Ramos (cell line): ENCODE measurements at regions not wholly inside any gene's neighbourhood (a gene's known extent, or its start where the extent isn't known, plus 50 kb on each side); places are given as distances from the start of the nearest gene placed in this dataset.

Experiments
- in situ Hi-C: fragments of 300-500 bp; cut with MboI; formaldehyde crosslinking; loops from one replicate; pipeline ENCODE4 v1.14.3; 2022; ENCODE audit warnings: low sequenced_read_pairs; ENCODE audit not compliant: unreplicated experiment

DNA sequence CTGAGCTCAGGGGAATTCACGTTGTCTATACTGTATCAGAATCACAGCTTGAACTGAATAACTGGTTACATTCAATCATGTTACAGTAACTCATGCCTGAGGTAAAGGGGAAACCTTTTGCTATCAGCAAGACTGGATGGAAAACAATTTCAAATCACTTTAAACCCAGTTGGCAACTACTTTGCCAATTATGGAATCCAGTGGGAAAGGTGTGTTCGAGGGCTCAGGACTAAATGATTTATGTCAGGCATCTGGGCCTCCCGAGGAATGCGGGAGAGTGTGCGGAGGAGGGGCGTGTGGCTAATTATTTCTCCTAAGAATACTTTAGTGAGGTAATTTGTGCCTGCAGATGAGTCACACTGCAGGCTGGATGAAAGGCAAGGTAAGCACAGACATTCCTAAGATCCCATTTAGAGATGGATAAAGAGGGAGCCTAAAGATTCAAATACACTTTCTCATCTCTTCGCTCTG, 100.1 kb downstream of the HRH4 start:
- in situ Hi-C loops = no loop called here

DNA sequence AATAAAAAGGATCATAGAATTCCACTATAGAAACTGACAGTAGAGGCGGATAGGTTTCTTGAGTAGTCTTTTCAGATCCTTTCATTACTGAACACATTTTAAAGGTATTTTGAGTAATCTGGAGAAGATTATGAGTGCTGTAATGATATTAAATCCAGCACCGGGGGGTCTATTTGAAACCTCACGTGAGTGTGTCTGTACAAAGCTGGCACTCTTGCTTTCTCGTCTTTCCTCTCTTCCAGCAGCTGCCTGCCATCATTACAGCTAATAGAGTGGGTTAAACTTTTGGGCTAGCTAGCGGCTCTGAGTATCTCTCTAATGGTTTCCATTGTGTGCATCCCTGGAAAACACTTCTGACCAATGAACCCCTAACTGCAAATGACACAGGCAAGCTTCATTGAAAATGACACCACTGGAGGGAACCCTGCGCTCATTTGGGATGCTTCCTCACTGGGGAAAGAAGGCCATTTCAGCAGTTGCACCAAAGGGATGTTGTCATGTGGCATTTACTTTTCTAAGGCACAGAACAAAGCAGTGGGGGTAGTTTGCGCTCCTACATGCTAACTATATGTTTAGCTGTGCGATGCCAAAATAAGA, 101.0 kb downstream of the HRH4 start:
- in situ Hi-C loops = no loop called here

DNA sequence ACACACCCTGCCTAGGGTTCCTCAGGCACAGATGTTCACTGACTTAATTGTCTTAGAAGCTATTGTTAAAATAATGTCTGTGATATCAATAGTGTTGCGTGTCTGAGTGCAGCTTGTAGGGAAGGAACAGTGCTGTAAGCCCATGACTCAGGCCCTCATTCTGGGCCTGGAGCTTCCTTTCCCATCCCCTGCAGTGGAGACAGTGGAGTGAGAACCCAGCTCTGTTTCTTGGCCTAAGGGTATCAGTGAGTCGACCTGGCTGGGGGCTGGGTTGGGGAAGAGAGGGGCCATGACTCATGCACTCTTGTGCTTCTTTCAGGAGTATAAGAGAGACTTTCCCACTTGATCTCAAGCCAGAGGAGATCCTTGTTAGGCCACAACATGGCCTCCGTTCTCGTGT, 106.8 kb downstream of the HRH4 start:
- in situ Hi-C loops = no loop called here

DNA sequence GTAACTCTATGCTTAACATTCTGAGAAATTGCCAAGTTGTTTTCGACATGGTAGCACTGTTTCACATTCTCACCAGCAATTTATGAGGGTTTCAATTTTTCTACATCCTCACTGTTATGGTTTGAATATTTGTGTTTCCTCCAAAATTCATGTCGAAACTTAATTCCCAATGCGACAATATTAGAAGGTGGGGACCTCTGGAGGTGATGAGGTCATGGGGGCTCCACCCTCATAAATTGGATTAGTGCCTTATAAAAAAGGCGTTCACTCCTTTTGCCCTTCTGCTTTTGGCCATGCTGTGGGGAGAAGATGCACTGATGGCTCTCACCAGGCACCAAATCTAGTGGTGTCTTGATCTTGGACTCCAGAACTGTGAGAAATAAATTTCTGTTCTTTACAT, 110.3 kb downstream of the HRH4 start:
- in situ Hi-C loops = no loop called here

DNA sequence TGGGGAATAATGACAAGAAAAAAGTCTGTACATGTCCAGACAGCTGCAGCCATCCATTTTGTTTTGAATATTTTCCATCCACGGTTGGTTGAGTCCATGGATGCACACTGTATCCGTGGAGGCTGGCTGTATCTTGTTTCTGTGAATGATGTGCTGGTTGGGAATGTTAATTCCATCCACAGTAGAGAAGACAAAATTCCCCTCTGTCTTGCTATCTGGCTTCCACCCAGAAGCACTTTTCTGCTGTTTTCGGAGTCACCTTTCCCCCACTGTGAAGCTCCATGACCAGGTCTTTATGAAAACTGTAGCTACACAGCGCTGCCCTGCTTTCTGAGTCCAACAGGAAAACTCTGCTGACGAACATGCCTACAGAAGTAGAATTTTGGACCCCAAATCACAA, 122.3 kb downstream of the HRH4 start:
- in situ Hi-C loops = no loop called here

DNA sequence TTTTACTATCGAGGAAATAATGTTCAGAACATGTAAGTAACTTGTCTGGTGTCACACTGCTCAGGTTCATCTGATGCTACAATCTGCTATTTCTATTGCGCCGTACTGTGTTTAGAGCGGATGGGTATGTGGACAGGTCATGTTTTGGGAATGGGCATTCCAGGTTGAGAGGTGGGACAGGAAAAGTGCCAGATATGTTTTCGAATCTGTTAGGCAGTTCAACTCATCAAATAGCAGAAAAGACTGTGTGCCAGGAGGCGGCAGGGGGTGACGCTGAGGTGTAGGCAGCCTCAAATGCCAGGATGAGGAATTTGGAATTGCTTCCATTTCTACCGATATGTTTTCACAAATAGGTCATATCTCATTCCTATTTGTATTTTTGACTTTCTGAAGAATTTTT, 123.8 kb downstream of the HRH4 start:
- in situ Hi-C loops = no loop called here

DNA sequence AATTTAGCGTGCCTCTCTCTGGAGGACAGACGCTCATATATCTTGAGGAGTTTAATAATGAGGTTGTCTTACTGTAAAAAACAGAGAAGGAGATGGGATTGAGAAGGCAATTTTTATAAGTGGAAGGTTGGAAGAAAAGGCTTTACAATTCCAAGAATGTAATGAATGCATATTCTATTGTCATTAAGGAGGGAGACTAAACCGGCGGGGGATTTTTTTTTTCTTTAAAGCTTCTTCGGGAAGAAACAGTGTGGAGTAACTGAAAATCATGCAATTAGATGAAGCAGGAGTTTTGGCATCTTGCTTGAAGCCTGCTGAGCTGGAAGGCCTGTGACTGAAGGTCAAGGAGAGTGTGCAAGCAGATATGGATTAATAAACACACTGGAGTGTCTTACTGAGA, 124.4 kb downstream of the HRH4 start:
- in situ Hi-C loops = no loop called here

DNA sequence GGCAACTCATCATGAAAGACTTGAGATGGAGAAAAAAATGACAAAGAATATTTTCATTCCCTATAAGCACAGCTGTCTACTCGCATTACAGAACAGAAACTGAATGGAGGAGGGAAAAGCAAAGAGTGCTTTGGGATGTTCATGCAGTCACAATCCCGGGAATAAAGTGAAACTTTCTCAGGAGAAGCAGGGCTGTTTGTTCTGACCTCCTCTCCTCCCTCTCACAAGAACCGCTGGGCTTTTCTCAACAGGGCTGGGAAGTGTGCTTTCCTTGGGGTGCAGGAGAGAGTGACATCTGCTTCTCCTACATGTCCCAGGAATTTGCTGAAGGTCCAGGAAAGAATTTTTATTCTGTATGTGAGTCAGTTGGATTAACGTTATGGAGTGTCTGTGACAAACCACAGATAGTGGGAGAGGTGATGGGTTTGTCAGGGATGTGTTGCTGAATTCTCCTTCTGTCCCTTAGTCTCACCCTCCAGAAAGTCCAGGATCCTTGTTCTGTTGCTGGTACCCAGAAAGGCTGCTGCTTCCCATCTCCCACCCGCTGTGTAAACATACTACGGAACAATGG, 125.6 kb downstream of the HRH4 start:
- in situ Hi-C loops = no loop called here

DNA sequence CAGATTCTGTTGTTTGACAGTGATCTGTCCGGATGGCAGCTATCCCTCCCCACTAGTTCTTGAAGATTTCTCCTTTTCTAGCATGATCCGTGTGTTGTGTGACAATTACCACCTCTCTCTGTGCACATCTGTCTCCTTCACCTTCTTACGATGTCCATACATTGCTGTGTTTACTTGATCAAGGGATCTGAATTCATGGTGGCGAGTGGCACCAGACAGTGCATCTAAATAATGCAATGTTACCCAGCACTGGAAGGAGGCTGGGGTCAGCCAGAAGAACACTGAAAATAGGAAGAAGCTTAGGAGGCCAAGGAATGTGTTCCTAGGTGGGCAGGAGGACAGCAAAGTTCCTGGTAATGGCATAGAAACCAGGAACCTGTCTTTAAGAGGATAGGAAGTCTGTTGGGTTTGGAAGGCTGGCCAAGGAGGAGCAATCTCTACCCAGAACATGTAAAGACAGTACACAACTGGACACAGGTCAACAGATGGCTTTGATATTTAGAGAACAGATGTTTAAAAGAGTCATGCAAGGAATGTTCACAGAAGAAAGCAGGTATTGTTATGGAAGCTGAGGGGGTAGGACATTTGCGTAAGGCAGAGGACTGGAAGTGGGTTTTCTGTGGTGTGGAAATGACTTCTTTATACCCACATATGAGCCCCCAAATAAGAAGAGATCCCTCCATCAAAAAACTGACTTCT, 126.4 kb downstream of the HRH4 start:
- in situ Hi-C loops = no loop called here

DNA sequence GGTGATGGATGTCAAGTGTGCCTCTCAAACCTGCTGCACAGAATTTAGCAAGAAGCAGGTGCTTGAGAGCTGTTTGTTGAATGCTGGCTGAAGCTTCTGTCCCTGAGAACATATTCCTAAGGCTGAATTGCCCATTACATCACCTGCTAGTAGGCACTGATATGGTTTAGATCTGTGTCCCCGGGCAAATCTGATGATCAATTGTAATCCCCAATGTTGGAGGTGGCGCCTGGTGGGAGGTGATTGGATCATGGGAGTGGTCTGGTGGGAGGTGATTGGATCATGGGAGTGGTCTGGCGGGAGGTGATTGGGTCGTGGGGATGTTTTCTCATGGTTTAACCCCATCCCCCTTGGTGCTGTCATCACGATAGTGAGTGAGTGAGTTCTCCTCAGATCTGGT, 128.0 kb downstream of the HRH4 start:
- in situ Hi-C loops = no loop called here

DNA sequence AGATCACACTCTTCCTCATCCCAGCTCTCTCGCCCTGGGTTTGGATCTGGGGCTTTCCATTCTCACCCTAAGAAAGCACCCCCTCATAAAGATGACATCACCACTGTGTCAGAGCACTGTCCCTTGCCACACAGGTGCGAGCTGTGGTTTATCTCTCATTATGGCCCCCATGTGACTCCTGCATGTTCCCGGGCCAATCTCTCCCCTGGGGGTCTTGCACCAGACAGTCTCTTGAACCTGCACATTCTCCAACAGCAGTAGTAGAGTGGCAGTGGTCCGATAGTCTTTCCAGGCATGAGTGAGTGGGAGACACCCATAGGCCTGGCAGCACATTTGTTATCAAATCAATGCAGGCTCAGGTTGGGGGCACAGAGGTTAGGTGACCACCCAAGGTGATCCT, 130.5 kb downstream of the HRH4 start:
- in situ Hi-C loops = no loop called here

DNA sequence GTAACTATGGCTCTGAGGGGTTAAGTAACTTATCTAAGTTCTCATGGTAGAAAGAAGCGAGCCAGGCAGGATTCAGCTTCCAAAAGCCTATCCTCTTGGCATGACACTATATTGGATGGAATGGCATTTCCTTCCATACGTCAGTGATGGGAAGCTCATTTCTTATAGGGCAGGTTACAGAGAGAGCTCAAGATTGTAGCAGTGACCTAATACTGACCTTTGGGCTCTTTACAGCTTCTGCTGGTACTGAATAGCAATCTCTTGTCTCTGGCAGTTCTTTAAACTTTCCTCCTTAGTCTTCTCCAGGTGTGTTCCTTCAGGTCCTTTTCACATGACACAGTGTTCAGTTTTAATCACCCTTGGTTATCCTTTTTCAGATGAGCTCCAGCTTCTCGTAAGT, 133.0 kb downstream of the HRH4 start:
- in situ Hi-C loops = no loop called here

DNA sequence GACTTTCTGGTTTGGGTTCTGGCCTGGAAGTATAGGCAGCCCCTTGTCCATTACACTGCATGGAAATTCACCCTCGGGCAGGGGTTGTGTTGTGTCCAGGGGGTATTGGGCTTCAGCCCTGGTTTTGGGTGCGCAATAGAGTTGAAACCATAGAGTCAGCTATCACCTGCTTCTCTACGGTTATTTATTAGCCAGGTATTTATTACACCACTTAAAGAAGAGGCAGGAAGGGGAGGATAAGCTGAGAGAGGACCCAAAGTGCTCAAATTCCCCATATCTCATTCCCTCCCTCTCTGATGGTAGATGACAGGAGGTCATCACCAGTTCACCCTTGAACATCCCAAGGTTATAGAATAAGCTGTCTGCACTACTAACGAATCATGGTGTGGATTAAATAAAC, 133.4 kb downstream of the HRH4 start:
- in situ Hi-C loops = no loop called here

DNA sequence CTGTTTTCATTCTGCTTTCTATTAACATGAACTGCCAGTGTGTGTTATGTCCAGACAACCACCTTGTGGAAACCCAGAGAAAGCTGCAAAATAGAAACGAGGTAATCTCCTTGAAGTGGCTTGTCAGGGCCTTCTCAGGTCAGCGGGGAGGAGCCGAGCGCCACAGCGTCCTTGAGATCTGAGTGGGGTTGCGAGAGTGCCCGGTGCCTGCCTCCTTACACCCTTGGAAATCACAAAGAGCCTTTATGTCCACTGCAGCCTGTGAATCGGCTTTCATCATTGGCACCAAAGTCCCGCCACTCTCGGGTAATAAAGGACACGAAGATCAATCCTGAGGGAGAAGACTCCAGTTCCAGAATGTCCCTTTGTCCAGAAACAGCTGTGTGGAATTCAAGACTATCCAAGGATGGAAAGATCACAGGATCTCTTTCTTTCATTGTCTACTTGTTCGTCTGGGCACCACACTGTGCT, 135.2 kb downstream of the HRH4 start:
- in situ Hi-C loops = loop anchor here (5.0 kb wide), 1 partner anchor 137 kb away; no protein-coding TSS in a partner anchor

DNA sequence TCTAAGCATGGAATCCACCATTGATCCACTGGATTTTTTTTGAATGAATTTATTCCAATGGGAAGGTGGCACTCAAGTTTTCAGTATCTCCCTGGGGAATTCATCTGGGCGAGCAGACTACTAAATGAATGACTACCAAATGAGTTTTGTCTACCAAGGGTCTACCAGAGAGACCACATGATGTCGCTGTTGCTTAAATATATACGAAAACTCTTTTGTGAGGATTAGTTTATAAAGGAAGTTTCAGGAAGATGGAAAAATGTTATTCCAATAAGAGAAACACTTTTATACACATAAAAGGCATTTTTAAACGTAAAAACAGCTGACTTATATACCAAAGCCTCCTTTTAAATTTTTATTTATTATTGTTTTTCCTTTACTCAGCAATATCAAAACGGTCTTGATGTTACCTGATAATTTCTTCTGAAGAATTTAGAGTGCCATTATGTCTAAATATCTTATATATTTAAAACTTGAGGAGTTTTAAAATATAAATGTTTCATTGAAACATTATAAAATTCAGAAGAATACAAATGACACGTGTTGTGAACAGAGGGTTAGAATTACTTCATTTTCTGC, 139.7 kb downstream of the HRH4 start:
- in situ Hi-C loops = loop anchor here (10.0 kb wide), 1 partner anchor 65 kb away; no protein-coding TSS in a partner anchor

DNA sequence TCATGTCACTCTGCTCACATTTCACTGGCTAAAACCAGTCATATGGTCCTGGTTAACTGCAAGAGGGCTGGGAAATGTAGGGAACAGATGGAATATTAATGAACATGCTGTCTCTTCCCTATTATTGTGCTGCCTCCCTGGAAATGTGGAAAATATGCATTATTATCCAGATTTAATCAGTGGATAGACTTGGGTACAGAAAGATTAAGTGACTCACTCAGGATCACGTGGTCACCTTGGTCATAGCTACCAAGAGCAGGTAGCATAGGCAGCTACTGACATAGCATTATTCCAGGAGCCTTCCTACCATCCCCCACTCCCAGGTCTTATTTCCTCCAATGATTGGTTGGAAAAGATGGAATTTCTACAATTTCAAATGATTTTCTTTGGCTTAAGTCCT, 141.1 kb downstream of the HRH4 start:
- in situ Hi-C loops = loop anchor here (10.0 kb wide), 1 partner anchor 63 kb away; no protein-coding TSS in a partner anchor

DNA sequence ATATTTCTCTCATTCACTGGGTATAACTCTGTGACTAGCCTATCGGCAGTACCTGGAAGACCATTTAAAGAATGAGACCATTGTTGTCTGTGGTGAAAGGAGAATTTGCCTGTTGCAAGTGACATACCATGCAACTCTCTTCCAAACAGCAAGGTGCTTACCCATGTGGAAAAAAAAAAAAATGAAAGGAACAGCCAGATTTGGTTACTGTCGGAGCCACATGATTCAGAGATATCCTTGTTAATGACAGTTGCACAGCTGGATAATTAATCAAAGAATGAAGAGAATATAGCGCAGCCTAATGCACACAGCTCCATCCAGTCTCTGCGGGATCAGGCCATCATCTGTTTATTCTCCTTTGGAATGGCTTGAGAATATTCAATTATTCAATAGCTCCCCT, 141.8 kb downstream of the HRH4 start:
- in situ Hi-C loops = loop anchor here (10.0 kb wide), 1 partner anchor 63 kb away; no protein-coding TSS in a partner anchor

DNA sequence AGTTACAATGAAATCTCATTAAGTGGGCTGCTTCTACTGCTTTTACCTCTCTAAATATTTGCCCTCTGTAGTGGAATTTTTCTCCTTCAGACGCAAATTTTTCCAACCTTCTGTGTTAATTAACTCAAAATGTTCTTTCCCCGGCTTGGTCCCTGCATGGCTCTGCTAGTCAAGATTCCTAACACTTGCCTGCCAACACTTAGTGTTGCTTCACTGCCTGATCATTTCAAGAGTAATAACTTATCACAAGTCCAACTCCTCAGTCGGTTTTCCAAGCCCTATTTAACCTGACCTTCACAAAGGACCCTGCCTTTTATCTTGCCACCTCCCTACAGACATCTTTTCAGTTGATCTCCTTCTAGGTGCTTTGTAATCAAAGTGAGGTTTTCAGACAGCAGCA, 142.7 kb downstream of the HRH4 start:
- in situ Hi-C loops = loop anchor here (10.0 kb wide), 1 partner anchor 62 kb away; no protein-coding TSS in a partner anchor

DNA sequence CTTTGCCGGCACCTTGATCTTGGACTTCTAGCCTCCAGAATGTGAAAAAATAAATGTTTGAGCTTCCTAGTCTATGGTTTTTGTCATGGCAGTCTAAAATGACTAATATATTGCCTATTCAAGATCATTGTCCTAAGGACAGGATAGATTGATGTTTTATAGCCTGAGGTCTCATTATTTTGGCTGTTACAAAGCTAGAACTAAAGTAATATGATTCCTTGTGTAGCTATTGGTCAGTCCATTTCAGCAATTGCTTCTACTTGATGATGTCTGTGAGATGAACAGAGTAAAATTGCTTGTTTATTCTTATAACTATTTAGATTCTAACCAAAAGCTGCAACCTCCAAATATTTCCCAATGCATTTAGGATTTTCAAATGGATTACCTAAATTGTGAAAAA, 145.0 kb downstream of the HRH4 start:
- in situ Hi-C loops = loop anchor here (10.0 kb wide), 1 partner anchor 59 kb away; no protein-coding TSS in a partner anchor

DNA sequence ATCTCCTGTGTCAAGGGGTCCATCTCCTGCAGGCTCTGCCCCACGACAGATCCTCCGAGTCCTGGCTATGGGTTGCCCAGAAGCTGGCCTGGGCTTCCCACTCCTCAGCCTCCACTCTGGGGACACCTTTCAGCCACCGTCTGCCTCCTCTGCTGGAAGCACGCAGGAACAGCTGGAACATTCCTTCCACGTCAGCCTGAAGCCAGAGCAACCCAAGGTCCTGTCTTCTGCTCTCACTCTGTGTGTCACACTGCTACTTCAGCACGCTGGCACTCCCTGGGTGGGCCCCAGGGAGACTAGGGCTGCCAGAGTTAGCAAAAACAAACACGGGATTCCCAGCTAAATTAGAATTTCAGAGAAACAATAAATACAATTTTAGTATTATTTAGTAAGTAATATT, 148.8 kb downstream of the HRH4 start:
- in situ Hi-C loops = loop anchor here (10.0 kb wide), 1 partner anchor 56 kb away; no protein-coding TSS in a partner anchor

DNA sequence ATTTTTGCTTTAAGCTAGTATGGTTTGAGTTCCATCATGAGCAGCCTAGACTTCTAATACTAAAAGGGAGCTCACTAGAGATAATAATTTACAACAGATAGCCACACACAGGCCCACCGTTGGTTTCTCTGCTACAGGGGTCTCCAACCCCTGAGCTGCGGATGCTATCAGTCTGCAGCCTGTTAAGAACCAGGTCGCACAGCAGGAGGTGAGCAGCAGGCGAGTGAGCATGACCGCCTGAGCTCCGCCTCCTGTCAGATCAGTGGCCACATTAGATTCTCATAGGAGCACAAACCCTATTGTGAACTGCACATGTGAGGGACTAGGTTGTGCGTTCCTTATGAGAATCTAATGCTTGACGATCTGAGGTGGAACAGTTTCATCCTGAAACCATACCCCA, 150.6 kb downstream of the HRH4 start:
- in situ Hi-C loops = no loop called here
